Immature natural killer cell (primary cell): ENCODE measurements at regions not wholly inside any gene's neighbourhood (a gene's known extent, or its start where the extent isn't known, plus 50 kb on each side); places are given as distances from the start of the nearest gene placed in this dataset.

ENCODE experiments used
- DNase-seq, 3 donors: peaks; one replicate each; pipeline ENCODE4 v3.0.0; 2022; ENCODE audit warnings: mixed read lengths in 1 of 3
- H3K27ac Mint-ChIP-seq, 6 donors: one replicate each; pipeline ENCODE4 v1.8.0; 2020; ENCODE audit warnings: mixed read lengths in 6 of 6, mild to moderate bottlenecking in 5 of 6, inconsistent platforms in 4 of 6, moderate library complexity in 3 of 6
- H3K27me3 Mint-ChIP-seq, 3 donors: one replicate each; pipeline ENCODE4 v1.8.0; 2020 to 2021; ENCODE audit warnings: low read depth in 3 of 3, mild to moderate bottlenecking in 3 of 3, mixed read lengths in 3 of 3, moderate library complexity in 3 of 3, inconsistent platforms in 1 of 3
- H3K36me3 Mint-ChIP-seq, 3 donors: one replicate each; pipeline ENCODE4 v1.8.0; 2020; ENCODE audit warnings: mixed read lengths in 3 of 3, inconsistent platforms in 2 of 3, mild to moderate bottlenecking in 2 of 3
- H3K4me1 Mint-ChIP-seq, 2 donors: one replicate each; pipeline ENCODE4 v1.8.0; 2020; ENCODE audit warnings: inconsistent platforms in 2 of 2, mild to moderate bottlenecking in 2 of 2, mixed read lengths in 2 of 2, moderate library complexity in 1 of 2
- H3K4me3 Mint-ChIP-seq, 5 donors: one replicate each; pipeline ENCODE4 v1.8.0; 2020; ENCODE audit warnings: mild to moderate bottlenecking in 5 of 5, mixed read lengths in 5 of 5, inconsistent platforms in 3 of 5, moderate library complexity in 3 of 5
- H3K9me3 Mint-ChIP-seq, 6 donors: one replicate each; pipeline ENCODE4 v1.8.0; 2020; ENCODE audit warnings: mild to moderate bottlenecking in 6 of 6, mixed read lengths in 6 of 6, inconsistent platforms in 4 of 6, moderate library complexity in 3 of 6

- Mint-ChIP-seq H3K9me3 (no peaks in the 10 kb centered on the region), H3K36me3 (no peaks in the 10 kb centered on the region), H3K27me3 (peaks cover 0 to 2% (median 0%) of the 10 kb centered on the region in 3 donors), H3K4me1 (no peaks in the 10 kb centered on the region), H3K4me3 (no peak overlapping the region), H3K27ac (no peak overlapping the region)
- no peak for DNase-seq
Observed at GRCh38 chrX:123075947-123076561, 108.0 kb upstream of the GRIA3 start.

GRCh38 chrX:123077631-123078030 lies 106.4 kb upstream of the GRIA3 start:
- DNase-seq = no peak
- H3K36me3 Mint-ChIP-seq = no peaks in the 10 kb centered on the region
- no peak overlapping the region for H3K27ac Mint-ChIP-seq
- H3K9me3 Mint-ChIP-seq = no peaks in the 10 kb centered on the region
- peaks cover 0 to 2% (median 0%) of the 10 kb centered on the region in 3 donors for H3K27me3 Mint-ChIP-seq
- H3K4me1 Mint-ChIP-seq = no peaks in the 10 kb centered on the region
- no peak overlapping the region for H3K4me3 Mint-ChIP-seq

GRCh38 chrX:123080065-123080464 lies 104.0 kb upstream of the GRIA3 start:
- H3K27me3 Mint-ChIP-seq = peaks cover 0 to 6% (median 2%) of the 10 kb centered on the region in 3 donors
- no peak overlapping the region for H3K27ac Mint-ChIP-seq
- no peaks in the 10 kb centered on the region for H3K4me1 Mint-ChIP-seq
- DNase-seq = no peak
- no peaks in the 10 kb centered on the region for H3K36me3 Mint-ChIP-seq
- no peak overlapping the region for H3K4me3 Mint-ChIP-seq
- peaks cover 0 to 2% (median 0%) of the 10 kb centered on the region in 6 donors for H3K9me3 Mint-ChIP-seq

- DNase-seq = no peak
- Mint-ChIP-seq H3K9me3 (peaks cover 0 to 2% (median 0%) of the 10 kb centered on the region in 6 donors), H3K27me3 (peaks cover 0 to 8% (median 2%) of the 10 kb centered on the region in 3 donors), H3K4me1 (no peaks in the 10 kb centered on the region), H3K27ac (no peak overlapping the region), H3K4me3 (no peak overlapping the region), H3K36me3 (no peaks in the 10 kb centered on the region)
Observed at GRCh38 chrX:123081776-123082175, 102.3 kb upstream of the GRIA3 start.

- peaks cover 0 to 8% (median 0%) of the 10 kb centered on the region in 3 donors for H3K27me3 Mint-ChIP-seq
- peaks cover 0 to 2% (median 0%) of the 10 kb centered on the region in 6 donors for H3K9me3 Mint-ChIP-seq
- no peaks in the 10 kb centered on the region for H3K4me1 Mint-ChIP-seq
- H3K27ac Mint-ChIP-seq = no peak overlapping the region
- H3K4me3 Mint-ChIP-seq = no peak overlapping the region
- no peak for DNase-seq
- H3K36me3 Mint-ChIP-seq = no peaks in the 10 kb centered on the region
Observed at GRCh38 chrX:123083924-123084323, 100.2 kb upstream of the GRIA3 start.

GRCh38 chrX:123084797-123085196 lies 99.3 kb upstream of the GRIA3 start:
- H3K27ac Mint-ChIP-seq = no peak overlapping the region
- no peaks in the 10 kb centered on the region for H3K4me1 Mint-ChIP-seq
- peaks cover 0 to 2% (median 0%) of the 10 kb centered on the region in 6 donors for H3K9me3 Mint-ChIP-seq
- DNase-seq = no peak
- no peaks in the 10 kb centered on the region for H3K36me3 Mint-ChIP-seq
- no peak overlapping the region for H3K4me3 Mint-ChIP-seq
- H3K27me3 Mint-ChIP-seq = peaks cover 0 to 8% (median 0%) of the 10 kb centered on the region in 3 donors

GRCh38 chrX:123085311-123085940 lies 98.7 kb upstream of the GRIA3 start:
- no peak for DNase-seq
- no peaks in the 10 kb centered on the region for H3K36me3 Mint-ChIP-seq
- H3K4me1 Mint-ChIP-seq = no peaks in the 10 kb centered on the region
- peaks cover 0 to 8% (median 0%) of the 10 kb centered on the region in 3 donors for H3K27me3 Mint-ChIP-seq
- no peak overlapping the region for H3K4me3 Mint-ChIP-seq
- peaks cover 0 to 2% (median 0%) of the 10 kb centered on the region in 6 donors for H3K9me3 Mint-ChIP-seq
- H3K27ac Mint-ChIP-seq = no peak overlapping the region

GRCh38 chrX:123086768-123087167 lies 97.3 kb upstream of the GRIA3 start:
- no peak for DNase-seq
- H3K4me1 Mint-ChIP-seq = no peaks in the 10 kb centered on the region
- H3K27me3 Mint-ChIP-seq = peaks cover 0 to 8% (median 1%) of the 10 kb centered on the region in 3 donors
- peaks cover 0 to 2% (median 0%) of the 10 kb centered on the region in 6 donors for H3K9me3 Mint-ChIP-seq
- H3K36me3 Mint-ChIP-seq = no peaks in the 10 kb centered on the region
- no peak overlapping the region for H3K27ac Mint-ChIP-seq
- H3K4me3 Mint-ChIP-seq = no peak overlapping the region

- no peak overlapping the region for H3K27ac Mint-ChIP-seq
- no peaks in the 10 kb centered on the region for H3K36me3 Mint-ChIP-seq
Observed at GRCh38 chrX:123087326-123087725, 96.8 kb upstream of the GRIA3 start.

GRCh38 chrX:123088331-123088730 lies 95.7 kb upstream of the GRIA3 start:
- Mint-ChIP-seq H3K4me1 (no peaks in the 10 kb centered on the region), H3K27ac (no peak overlapping the region), H3K36me3 (no peaks in the 10 kb centered on the region), H3K27me3 (peaks cover 0 to 8% (median 1%) of the 10 kb centered on the region in 3 donors), H3K4me3 (no peak overlapping the region), H3K9me3 (peaks cover 0 to 4% (median 0%) of the 10 kb centered on the region in 6 donors)
- no peak for DNase-seq

More at GRCh38 chrX:123087326-123087725, 96.8 kb upstream of the GRIA3 start:
- Mint-ChIP-seq H3K4me1 (no peaks in the 10 kb centered on the region), H3K4me3 (no peak overlapping the region), H3K27me3 (peaks cover 0 to 8% (median 1%) of the 10 kb centered on the region in 3 donors), H3K9me3 (peaks cover 0 to 2% (median 0%) of the 10 kb centered on the region in 6 donors)
- DNase-seq = no peak

- H3K36me3 Mint-ChIP-seq = no peaks in the 10 kb centered on the region
- no peak overlapping the region for H3K4me3 Mint-ChIP-seq
- H3K9me3 Mint-ChIP-seq = peaks cover 0 to 4% (median 0%) of the 10 kb centered on the region in 6 donors
- H3K27ac Mint-ChIP-seq = no peak overlapping the region
- peaks cover 0 to 7% (median 1%) of the 10 kb centered on the region in 3 donors for H3K27me3 Mint-ChIP-seq
- DNase-seq = no peak
- H3K4me1 Mint-ChIP-seq = no peaks in the 10 kb centered on the region
Observed at GRCh38 chrX:123088930-123089329, 95.1 kb upstream of the GRIA3 start.

GRCh38 chrX:123093792-123094191 lies 90.3 kb upstream of the GRIA3 start:
- H3K36me3 Mint-ChIP-seq = no peaks in the 10 kb centered on the region
- H3K4me1 Mint-ChIP-seq = no peaks in the 10 kb centered on the region
- peaks cover 0 to 4% (median under 1%) of the 10 kb centered on the region in 6 donors for H3K9me3 Mint-ChIP-seq
- peaks cover 0 to 4% (median 1%) of the 10 kb centered on the region in 3 donors for H3K27me3 Mint-ChIP-seq
- no peak overlapping the region for H3K4me3 Mint-ChIP-seq
- H3K27ac Mint-ChIP-seq = no peak overlapping the region
- no peak for DNase-seq

- no peaks in the 10 kb centered on the region for H3K4me1 Mint-ChIP-seq
Observed at GRCh38 chrX:123108513-123109427, 75.3 kb upstream of the GRIA3 start.

GRCh38 chrX:123121241-123121640 lies 62.8 kb upstream of the GRIA3 start:
- DNase-seq = no peak
- Mint-ChIP-seq H3K9me3 (peaks cover 0 to 5% (median 1%) of the 10 kb centered on the region in 6 donors), H3K4me3 (no peak overlapping the region), H3K36me3 (no peaks in the 10 kb centered on the region), H3K27me3 (peaks cover 0 to 3% (median 0%) of the 10 kb centered on the region in 3 donors), H3K4me1 (no peaks in the 10 kb centered on the region), H3K27ac (no peak overlapping the region)

More at GRCh38 chrX:123108513-123109427, 75.3 kb upstream of the GRIA3 start:
- H3K4me3 Mint-ChIP-seq = no peak overlapping the region
- H3K36me3 Mint-ChIP-seq = no peaks in the 10 kb centered on the region
- no peak overlapping the region for H3K27ac Mint-ChIP-seq
- H3K27me3 Mint-ChIP-seq = peaks cover 0 to 3% (median 0%) of the 10 kb centered on the region in 3 donors
- peaks cover 0 to 3% (median under 1%) of the 10 kb centered on the region in 6 donors for H3K9me3 Mint-ChIP-seq
- no peak for DNase-seq
